DND-41 (cell line): ENCODE measurements at regions not wholly inside any gene's neighbourhood (a gene's known extent, or its start where the extent isn't known, plus 50 kb on each side); places are given as distances from the start of the nearest gene placed in this dataset.

Source experiments
- CTCF ChIP-seq: IDR thresholded peaks from 2 replicates; pipeline ENCODE4 v1.5.1; 2012; ENCODE audit warnings: borderline replicate concordance, low read length, moderate library complexity, mild to moderate bottlenecking; ENCODE audit not compliant: poor library complexity, severe bottlenecking; ENCODE audit errors: extremely low read depth
- EZH2 ChIP-seq: IDR thresholded peaks from 3 replicates; pipeline ENCODE4 v1.6.1; 2012; ENCODE audit warnings: borderline replicate concordance, low read depth, mild to moderate bottlenecking, moderate library complexity, low read length, inconsistent platforms; ENCODE audit not compliant: severe bottlenecking

- TF ChIP-seq CTCF = no peak
- no peak for TF ChIP-seq EZH2
Observed at GRCh38 chr11:88051396-88051795, 123.8 kb downstream of the RAB38 start.
